A549 (cell line): ENCODE measurements at regions not wholly inside any gene's neighbourhood (a gene's known extent, or its start where the extent isn't known, plus 50 kb on each side); places are given as distances from the start of the nearest gene placed in this dataset.

Source experiments
- ATAC-seq, 2 experiments: fragments of 200-7000 bp in 1 of 2; fragments of >200 bp in 1 of 2; cut with Nextera tagmentation in 1 of 2; cut with Tn5 transposase in 1 of 2; 3 replicates each; pipeline versions ENCODE4 v1.8.0 to v1.9.1; 2018 to 2020; ENCODE audit warnings: mild to moderate bottlenecking in 1 of 2, moderate library complexity in 1 of 2
- CTCF ChIA-PET: fragments of 300-600 bp; sonication (Branson Sonifier 250); formaldehyde crosslinking; extraction: SDS; loops from one replicate; lab custom pipeline; 2021; ENCODE audit warnings: antibody characterized with exemption, inconsistent platforms; lab: Yijun Ruan, JAX
- POLR2A ChIA-PET: fragments of 350-600 bp; formaldehyde crosslinking; extraction: SDS; loops from one replicate; lab custom pipeline; 2021; ENCODE audit warnings: antibody characterized with exemption, inconsistent platforms; lab: Yijun Ruan, JAX
- DNase-seq, 2 experiments: peaks; one replicate each; pipeline versions ENCODE4 v3.0.0 to v3.0.0-alpha.2; 2011 to 2016; ENCODE audit warnings: low read depth in 1 of 2, low spot score in 1 of 2
- FAIRE-seq: peaks from 2 replicates; lab custom pipeline; 2011; peaks lifted over from hg19 to GRCh38; lab: Jason Lieb, UNC
- H3K27ac ChIP-seq, 2 experiments: fragments of >200 bp; sonication (Bioruptor Twin); formaldehyde crosslinking; 3 replicates each; pipeline ENCODE4 v1.5.1; 2016 to 2017
- H3K4me1 ChIP-seq: fragments of >200 bp; sonication (Bioruptor Twin); formaldehyde crosslinking; 3 replicates; pipeline ENCODE4 v1.6.1; 2016
- H3K4me2 ChIP-seq: fragments of >200 bp; sonication (Bioruptor Twin); formaldehyde crosslinking; 3 replicates; pipeline ENCODE4 v1.6.1; 2016
- H3K4me3 ChIP-seq: fragments of >200 bp; sonication (Bioruptor Twin); formaldehyde crosslinking; 3 replicates; pipeline ENCODE4 v1.5.1; 2016
- H3K9me3 ChIP-seq: fragments of >200 bp; sonication (Bioruptor Twin); formaldehyde crosslinking; 3 replicates; pipeline ENCODE4 v1.6.1; 2016
- BHLHE40 ChIP-seq: IDR thresholded peaks from 2 replicates; pipeline ENCODE4 v1.6.1; 2012; ENCODE audit warnings: low read depth, low read length, inconsistent platforms
- CHD2 ChIP-seq: fragments of 150-350 bp; IDR thresholded peaks from 2 replicates; pipeline ENCODE4 v1.6.1; 2014; ENCODE audit warnings: low read length; ENCODE audit not compliant: partially characterized antibody
- EHF ChIP-seq: fragments of 250-450 bp; sonication (Bioruptor Pico); IDR thresholded peaks from 2 replicates; pipeline ENCODE4 v1.5.0; 2020; ENCODE audit warnings: mild to moderate bottlenecking
- EHMT2 ChIP-seq: fragments of 200-600 bp; sonication (generic); IDR thresholded peaks from 2 replicates; pipeline ENCODE4 v1.6.1; 2016; ENCODE audit warnings: antibody characterized with exemption, low read depth, mild to moderate bottlenecking, moderate library complexity
- ELK1 ChIP-seq: fragments of 150-350 bp; IDR thresholded peaks from 2 replicates; pipeline ENCODE4 v1.6.1; 2014; ENCODE audit warnings: low read depth, mild to moderate bottlenecking, low read length
- EP300 ChIP-seq, 2 experiments: fragments of >200 bp; sonication (Bioruptor Twin); formaldehyde crosslinking; IDR thresholded peaks; 2 replicates in 1 of 2; 3 replicates in 1 of 2; pipeline ENCODE4 v1.6.1; 2016 to 2017
- ESRRA ChIP-seq: fragments of 150-350 bp; IDR thresholded peaks from 2 replicates; pipeline ENCODE4 v1.6.1; 2014; ENCODE audit warnings: mild to moderate bottlenecking, low read length, borderline replicate concordance
- FOSB ChIP-seq: fragments of 250-450 bp; sonication (Bioruptor Pico); IDR thresholded peaks from 2 replicates; pipeline ENCODE4 v1.5.0; 2020; ENCODE audit warnings: mild to moderate bottlenecking, moderate library complexity
- FOSL2 ChIP-seq, 2 experiments: fragments of 450-650 bp in 1 of 2; fragments of >200 bp in 1 of 2; sonication (Bioruptor Twin) in 1 of 2; formaldehyde crosslinking; IDR thresholded peaks; 2 replicates each; pipeline versions ENCODE4 v1.5.0 to v1.6.1; 2016 to 2020; ENCODE audit warnings: mild to moderate bottlenecking in 1 of 2, moderate library complexity in 1 of 2
- GATA3 ChIP-seq: IDR thresholded peaks from 2 replicates; pipeline ENCODE4 v1.6.1; 2012; ENCODE audit warnings: borderline replicate concordance
- HDAC2 ChIP-seq: fragments of 200-600 bp; sonication (generic); IDR thresholded peaks from 2 replicates; pipeline ENCODE4 v1.6.1; 2016
- HEYL ChIP-seq: fragments of 250-450 bp; sonication (Bioruptor Pico); IDR thresholded peaks from 2 replicates; pipeline ENCODE4 v1.8.0; 2021; ENCODE audit warnings: mild to moderate bottlenecking, moderate library complexity
- HOXA7 ChIP-seq: fragments of 250-450 bp; sonication (Bioruptor Pico); IDR thresholded peaks from 2 replicates; pipeline ENCODE4 v1.5.0; 2020; ENCODE audit warnings: mild to moderate bottlenecking, moderate library complexity
- JUN ChIP-seq, 2 experiments: fragments of >200 bp; sonication (Bioruptor Twin); formaldehyde crosslinking; IDR thresholded peaks; 2 replicates in 1 of 2; 3 replicates in 1 of 2; pipeline ENCODE4 v1.6.1; 2016 to 2017
- KDM1A ChIP-seq: fragments of 200-600 bp; sonication (generic); IDR thresholded peaks from 2 replicates; pipeline ENCODE4 v1.6.1; 2016; ENCODE audit warnings: low read depth, mild to moderate bottlenecking
- MAFK ChIP-seq: fragments of 450-650 bp; IDR thresholded peaks from 2 replicates; pipeline ENCODE4 v1.6.1; 2014; ENCODE audit not compliant: partially characterized antibody
- MAZ ChIP-seq: fragments of 150-350 bp; IDR thresholded peaks from 2 replicates; pipeline ENCODE4 v1.6.1; 2014; ENCODE audit warnings: antibody characterized with exemption, low read depth, low read length, borderline replicate concordance
- MYC ChIP-seq: IDR thresholded peaks from 2 replicates; pipeline ENCODE4 v1.6.1; 2012; ENCODE audit warnings: mild to moderate bottlenecking, inconsistent platforms, low read length, improper control_type of control experiment, borderline replicate concordance
- NFE2L2 ChIP-seq: fragments of 150-350 bp; conservative IDR thresholded peaks from 2 replicates; pipeline ENCODE4 v1.6.1; 2014; ENCODE audit warnings: low read length
- PHF8 ChIP-seq: fragments of 200-600 bp; sonication (generic); IDR thresholded peaks from 2 replicates; pipeline ENCODE4 v1.6.1; 2016; ENCODE audit warnings: low read depth, mild to moderate bottlenecking, antibody characterized with exemption, moderate library complexity, borderline replicate concordance
- POLR2A ChIP-seq: IDR thresholded peaks from 2 replicates; pipeline ENCODE4 v1.6.1; 2012; ENCODE audit warnings: mild to moderate bottlenecking, low read length
- RAD21 ChIP-seq, 2 experiments: fragments of >200 bp in 1 of 2; sonication (Bioruptor Twin) in 1 of 2; formaldehyde crosslinking in 1 of 2; IDR thresholded peaks in 1 of 2; conservative IDR thresholded peaks in 1 of 2; 2 replicates in 1 of 2; 3 replicates in 1 of 2; pipeline ENCODE4 v1.6.1; 2012 to 2018; ENCODE audit warnings: inconsistent platforms in 1 of 2
- RARB ChIP-seq: fragments of 250-450 bp; sonication (Bioruptor Pico); IDR thresholded peaks from 2 replicates; pipeline ENCODE4 v1.8.0; 2021; ENCODE audit warnings: mild to moderate bottlenecking, moderate library complexity
- RFX5 ChIP-seq: fragments of 450-650 bp; IDR thresholded peaks from 2 replicates; pipeline ENCODE4 v1.7.1; 2014; ENCODE audit warnings: antibody characterized with exemption, mild to moderate bottlenecking, moderate library complexity
- RNF2 ChIP-seq: fragments of 200-600 bp; sonication (generic); IDR thresholded peaks from 2 replicates; pipeline ENCODE4 v1.6.1; 2016; ENCODE audit warnings: low read depth, mild to moderate bottlenecking, antibody characterized with exemption, moderate library complexity, borderline replicate concordance
- SMC3 ChIP-seq: fragments of >200 bp; sonication (Bioruptor Twin); formaldehyde crosslinking; IDR thresholded peaks from 3 replicates; pipeline ENCODE4 v1.6.1; 2018; ENCODE audit warnings: inconsistent platforms
- SREBF2 ChIP-seq: fragments of 450-650 bp; IDR thresholded peaks from 2 replicates; pipeline ENCODE4 v1.6.1; 2014; ENCODE audit warnings: mild to moderate bottlenecking, moderate library complexity
- USF2 ChIP-seq: fragments of 450-650 bp; IDR thresholded peaks from 2 replicates; pipeline ENCODE4 v1.6.1; 2014; ENCODE audit warnings: antibody characterized with exemption
- ZC3H11A ChIP-seq: fragments of 450-650 bp; IDR thresholded peaks from 2 replicates; pipeline ENCODE4 v1.6.1; 2014; ENCODE audit warnings: antibody characterized with exemption, mild to moderate bottlenecking
- ZFP36 ChIP-seq: fragments of 450-650 bp; IDR thresholded peaks from 2 replicates; pipeline ENCODE4 v1.6.1; 2014; ENCODE audit warnings: borderline replicate concordance; ENCODE audit not compliant: partially characterized antibody
- ZSCAN20 ChIP-seq: fragments of 250-450 bp; sonication (Bioruptor Pico); IDR thresholded peaks from 2 replicates; pipeline ENCODE4 v1.8.0; 2022; ENCODE audit warnings: mild to moderate bottlenecking, moderate library complexity
- WGBS: methylation state at CpG from one replicate; pipeline ENCODE4 v1.1.6; 2017; ENCODE audit errors: missing lambda C conversion rate; 5-methylcytosine and 5-hydroxymethylcytosine counted together
- TF ChIP-seq, protein P1 (sequence below): IDR thresholded peaks from 2 replicates; pipeline ENCODE4 v1.6.1; 2012
- TF ChIP-seq, protein P2 (sequence below): fragments of 250-450 bp; sonication (Bioruptor Pico); IDR thresholded peaks from 2 replicates; pipeline ENCODE4 v1.5.0; 2020; ENCODE audit warnings: low read depth, mild to moderate bottlenecking, moderate library complexity
- TF ChIP-seq, protein P3 (sequence below): fragments of >200 bp; sonication (Bioruptor Twin); formaldehyde crosslinking; IDR thresholded peaks from 2 replicates; pipeline ENCODE4 v1.6.1; 2016

DNA sequence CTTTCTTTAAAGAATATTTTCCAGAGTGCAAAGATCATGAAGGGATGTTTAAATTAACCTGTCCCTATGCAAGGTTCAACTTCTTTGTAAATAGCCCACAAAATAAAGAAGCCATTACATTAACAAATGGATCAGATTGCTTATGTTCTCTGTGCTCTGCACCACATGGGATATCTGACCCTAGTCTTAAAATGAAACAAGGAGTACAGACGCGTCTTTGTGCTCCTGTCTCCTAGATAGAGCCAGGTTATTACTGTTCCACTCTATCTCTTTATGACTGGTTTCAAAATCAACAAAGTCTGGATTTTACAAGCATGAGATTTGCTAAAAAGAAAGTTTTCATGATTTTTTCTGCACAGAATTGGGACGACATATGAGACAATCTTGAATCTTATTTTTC, 339.4 kb downstream of the KLF12 start (continued):
- TF ChIP-seq RFX5: no peak
- no peak for TF ChIP-seq ESRRA
- no peak for TF ChIP-seq POLR2A

DNA sequence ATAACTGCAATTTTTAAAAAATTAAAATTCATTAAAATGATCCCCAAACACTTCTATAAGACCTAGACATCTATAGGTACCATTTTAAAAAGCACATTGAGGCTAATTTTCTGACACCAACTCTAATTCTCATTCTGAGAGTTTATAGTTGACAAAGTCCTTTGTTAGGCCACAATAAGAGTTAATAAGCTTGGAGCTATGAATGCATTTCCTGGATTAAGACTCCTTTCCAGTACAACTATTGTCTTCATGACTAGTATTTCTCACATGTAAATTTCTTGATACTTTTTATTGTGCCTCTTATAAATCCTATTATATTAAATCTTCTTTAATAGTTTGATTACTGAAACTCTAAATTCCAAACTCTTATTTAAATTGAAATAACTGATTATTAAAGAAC, 340.8 kb downstream of the KLF12 start:
- Histone ChIP-seq H3K4me1 (no peaks in the 10 kb centered on the region), H3K4me3 (no peak overlapping the region), H3K4me2 (no peak overlapping the region)
- CTCF ChIA-PET: no interaction called here
- no peak for ATAC-seq
- TF ChIP-seq MAFK (no peak), FOSB (CRISPR knock-in tag) (no peak), JUN (IDR thresholded peaks at IDR 0.05) (no peak), MAZ (no peak), EHMT2 (no peak), RAD21 (conservative IDR thresholded peaks at IDR 0.05 in 1 of 2, IDR thresholded peaks at IDR 0.05 in 1 of 2) (no peak), ZC3H11A (no peak), SREBF2 (no peak), ZSCAN20 (CRISPR knock-in tag) (no peak), POLR2A (no peak), HDAC2 (no peak), GATA3 (no peak), ELK1 (no peak), EP300 (IDR thresholded peaks at IDR 0.05) (no peak), BHLHE40 (no peak), NFE2L2 (no peak)
- TF ChIP-seq, protein P1, sequence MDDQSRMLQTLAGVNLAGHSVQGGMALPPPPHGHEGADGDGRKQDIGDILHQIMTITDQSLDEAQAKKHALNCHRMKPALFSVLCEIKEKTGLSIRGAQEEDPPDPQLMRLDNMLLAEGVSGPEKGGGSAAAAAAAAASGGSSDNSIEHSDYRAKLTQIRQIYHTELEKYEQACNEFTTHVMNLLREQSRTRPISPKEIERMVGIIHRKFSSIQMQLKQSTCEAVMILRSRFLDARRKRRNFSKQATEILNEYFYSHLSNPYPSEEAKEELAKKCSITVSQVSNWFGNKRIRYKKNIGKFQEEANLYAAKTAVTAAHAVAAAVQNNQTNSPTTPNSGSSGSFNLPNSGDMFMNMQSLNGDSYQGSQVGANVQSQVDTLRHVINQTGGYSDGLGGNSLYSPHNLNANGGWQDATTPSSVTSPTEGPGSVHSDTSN: no peak
- TF ChIP-seq, protein P2, sequence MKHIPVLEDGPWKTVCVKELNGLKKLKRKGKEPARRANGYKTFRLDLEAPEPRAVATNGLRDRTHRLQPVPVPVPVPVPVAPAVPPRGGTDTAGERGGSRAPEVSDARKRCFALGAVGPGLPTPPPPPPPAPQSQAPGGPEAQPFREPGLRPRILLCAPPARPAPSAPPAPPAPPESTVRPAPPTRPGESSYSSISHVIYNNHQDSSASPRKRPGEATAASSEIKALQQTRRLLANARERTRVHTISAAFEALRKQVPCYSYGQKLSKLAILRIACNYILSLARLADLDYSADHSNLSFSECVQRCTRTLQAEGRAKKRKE (CRISPR knock-in tag): no peak
- TF ChIP-seq, protein P3, sequence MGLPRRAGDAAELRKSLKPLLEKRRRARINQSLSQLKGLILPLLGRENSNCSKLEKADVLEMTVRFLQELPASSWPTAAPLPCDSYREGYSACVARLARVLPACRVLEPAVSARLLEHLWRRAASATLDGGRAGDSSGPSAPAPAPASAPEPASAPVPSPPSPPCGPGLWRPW: no peak
- TF ChIP-seq, all 56 proteins: peak for 0
- POLR2A ChIA-PET: no interaction called here
- H3K27ac ChIP-seq: no peak overlapping the region
- FAIRE-seq: no peak
- H3K9me3 ChIP-seq: no peaks in the 10 kb centered on the region
- DNase-seq: no peak

- FAIRE-seq (no peak), DNase-seq (no peak), ATAC-seq (no peak)
- WGBS: 86% methylated on average over 5 of the region's 5 CpGs
- Histone ChIP-seq H3K9me3 (no peaks in the 10 kb centered on the region), H3K4me3 (no peak overlapping the region), H3K27ac (no peak overlapping the region), H3K4me2 (no peak overlapping the region), H3K4me1 (no peaks in the 10 kb centered on the region)
- ChIA-PET CTCF (no interaction called here), POLR2A (no interaction called here)
- TF ChIP-seq EHF (CRISPR knock-in tag) (no peak), HEYL (CRISPR knock-in tag) (no peak), RARB (CRISPR knock-in tag) (no peak), FOSL2 (IDR thresholded peaks at IDR 0.05) (no peak), FOSL2 (CRISPR knock-in tag; IDR thresholded peaks at IDR 0.05) (no peak), ESRRA (no peak), MAZ (no peak), ZC3H11A (no peak), HOXA7 (CRISPR knock-in tag) (no peak), SMC3 (no peak), RNF2 (no peak), PHF8 (no peak), ZFP36 (no peak), MYC (no peak), KDM1A (no peak), USF2 (no peak), CHD2 (no peak)
- TF ChIP-seq, protein P1: no peak
These were observed 341.4 kb downstream of the KLF12 start for GRCh38 chr13:73792796-73793195.
